ENCODE measurements at regions not wholly inside any gene's neighbourhood (a gene's known extent, or its start where the extent isn't known, plus 50 kb on each side); places are given as distances from the start of the nearest gene placed in this dataset.

DNA sequence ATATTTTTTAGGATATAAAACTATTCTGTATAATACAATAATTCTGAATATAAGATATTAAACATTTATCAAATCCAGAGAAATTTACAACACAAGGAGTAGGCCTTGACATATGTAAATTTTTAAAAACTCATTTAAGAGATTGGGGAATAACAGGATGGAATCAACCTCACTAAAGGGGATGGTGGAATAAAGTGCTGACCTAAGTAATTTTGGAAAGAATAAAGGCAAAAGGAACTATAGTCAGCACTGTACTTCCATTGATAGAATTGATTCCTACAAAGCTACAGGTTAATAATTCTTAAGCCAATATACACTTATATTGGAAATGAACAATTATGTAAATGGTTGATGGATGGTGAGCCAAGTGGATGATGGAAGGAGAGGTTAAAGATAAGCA is 549.3 kb downstream of the TBL1XR1 start:
- in situ Hi-C loops (cut with HindIII; ENCODE audit: extremely low pct_ligation_motif_present, low pct_unique_long_range_greater_than_20kb) (no loop called here), intact Hi-C loops (cut with micrococcal nuclease; ENCODE audit: unreplicated experiment) (no loop called here)
- no peak for TF ChIP-seq ZNF234 (CRISPR knock-in tag; conservative IDR thresholded peaks at IDR 0.05)
- no peak for TF ChIP-seq E2F5 (CRISPR knock-in tag; conservative IDR thresholded peaks at IDR 0.05)
- TF ChIP-seq, protein P1, sequence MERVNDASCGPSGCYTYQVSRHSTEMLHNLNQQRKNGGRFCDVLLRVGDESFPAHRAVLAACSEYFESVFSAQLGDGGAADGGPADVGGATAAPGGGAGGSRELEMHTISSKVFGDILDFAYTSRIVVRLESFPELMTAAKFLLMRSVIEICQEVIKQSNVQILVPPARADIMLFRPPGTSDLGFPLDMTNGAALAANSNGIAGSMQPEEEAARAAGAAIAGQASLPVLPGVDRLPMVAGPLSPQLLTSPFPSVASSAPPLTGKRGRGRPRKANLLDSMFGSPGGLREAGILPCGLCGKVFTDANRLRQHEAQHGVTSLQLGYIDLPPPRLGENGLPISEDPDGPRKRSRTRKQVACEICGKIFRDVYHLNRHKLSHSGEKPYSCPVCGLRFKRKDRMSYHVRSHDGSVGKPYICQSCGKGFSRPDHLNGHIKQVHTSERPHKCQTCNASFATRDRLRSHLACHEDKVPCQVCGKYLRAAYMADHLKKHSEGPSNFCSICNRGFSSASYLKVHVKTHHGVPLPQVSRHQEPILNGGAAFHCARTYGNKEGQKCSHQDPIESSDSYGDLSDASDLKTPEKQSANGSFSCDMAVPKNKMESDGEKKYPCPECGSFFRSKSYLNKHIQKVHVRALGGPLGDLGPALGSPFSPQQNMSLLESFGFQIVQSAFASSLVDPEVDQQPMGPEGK (CRISPR knock-in tag; IDR thresholded peaks at IDR 0.05), result no peak
- TF ChIP-seq PRPF4 (IDR thresholded peaks at IDR 0.05; ENCODE audit: low read depth, low read length, poor library complexity, severe bottlenecking), result no peak
- TF ChIP-seq MAFF (IDR thresholded peaks at IDR 0.05; ENCODE audit: low read depth, low read length), result peak; percentile 94
- TF ChIP-seq MAFK (conservative IDR thresholded peaks at IDR 0.05 in 1 of 2, IDR thresholded peaks at IDR 0.05 in 1 of 2; ENCODE audit: low read length in 2 of 2), result peak; percentile 89 to 96
- no TSS peak for BruUV-seq (replicated peaks)
- POLR2A ChIA-PET, result no interaction called here
- H3K4me3 ChIP-seq (replicated peaks in 1 of 3; ENCODE audit: insufficient read depth in 1 of 3, low read depth in 2 of 3, low read length in 3 of 3), result no peak overlapping the region
- CTCF ChIA-PET (ENCODE audit: low intra/inter-chr PET ratio, low total read pairs), result no interaction called here
- FAIRE-seq (no peak), ATAC-seq (no peak), DNase-seq (ENCODE audit: low spot score) (no peak)
- no peaks in the 10 kb centered on the region for H3K79me2 ChIP-seq (ENCODE audit: insufficient read depth, low read length)
- no peak overlapping the region for H3K9ac ChIP-seq (ENCODE audit: insufficient read depth, low read depth, low read length)
- H3K36me3 ChIP-seq (replicated peaks in 1 of 2; ENCODE audit: control insufficient read depth in 1 of 2, insufficient read depth in 2 of 2, low read length in 2 of 2), result no peaks in the 10 kb centered on the region
- no peak overlapping the region for H3K4me2 ChIP-seq (ENCODE audit: low read depth, low read length)
- no peak overlapping the region for H3K27ac ChIP-seq (ENCODE audit: extremely low read length, insufficient read depth, low read length)
- no peaks in the 10 kb centered on the region for H3K4me1 ChIP-seq (ENCODE audit: insufficient read depth, low read length)
- H2AFZ ChIP-seq (ENCODE audit: low read length), result no peak overlapping the region
- no peaks in the 10 kb centered on the region for H3K9me3 ChIP-seq (ENCODE audit: low read length)
- no peaks in the 10 kb centered on the region for H3K27me3 ChIP-seq (ENCODE audit: control insufficient read depth in 1 of 2, insufficient read depth in 2 of 2, low read length in 2 of 2)
- H4K20me1 ChIP-seq (ENCODE audit: insufficient read depth, low read length), result no peaks in the 10 kb centered on the region

- Histone ChIP-seq H3K9ac (ENCODE audit: insufficient read depth, low read depth, low read length) (no peak overlapping the region), H3K36me3 (replicated peaks in 1 of 2; ENCODE audit: control insufficient read depth in 1 of 2, insufficient read depth in 2 of 2, low read length in 2 of 2) (no peaks in the 10 kb centered on the region), H3K79me2 (ENCODE audit: insufficient read depth, low read length) (no peaks in the 10 kb centered on the region), H3K4me2 (ENCODE audit: low read depth, low read length) (no peak overlapping the region), H4K20me1 (ENCODE audit: insufficient read depth, low read length) (no peaks in the 10 kb centered on the region), H3K9me3 (ENCODE audit: low read length) (no peaks in the 10 kb centered on the region), H2AFZ (ENCODE audit: low read length) (no peak overlapping the region), H3K4me1 (ENCODE audit: insufficient read depth, low read length) (no peaks in the 10 kb centered on the region), H3K27me3 (ENCODE audit: control insufficient read depth in 1 of 2, insufficient read depth in 2 of 2, low read length in 2 of 2) (no peaks in the 10 kb centered on the region), H3K4me3 (replicated peaks in 1 of 3; ENCODE audit: insufficient read depth in 1 of 3, low read depth in 2 of 3, low read length in 3 of 3) (no peak overlapping the region), H3K27ac (ENCODE audit: extremely low read length, insufficient read depth, low read length) (no peak overlapping the region)
- intact Hi-C loops (cut with micrococcal nuclease; ENCODE audit: unreplicated experiment), result no loop called here
- peak; percentile 80 for ATAC-seq
- no peak for FAIRE-seq
- BruUV-seq (replicated peaks), result no TSS peak
- 2% methylated on average over 2 of the region's 2 CpGs for WGBS (ENCODE audit: low lambda C conversion rate)
- in situ Hi-C loops (cut with HindIII; ENCODE audit: extremely low pct_ligation_motif_present, low pct_unique_long_range_greater_than_20kb), result no loop called here
- ChIA-PET POLR2A (no interaction called here), CTCF (ENCODE audit: low intra/inter-chr PET ratio, low total read pairs) (no interaction called here)
- DNase-seq (ENCODE audit: low spot score), result no peak
- no peak for TF ChIP-seq SMAD1 (CRISPR knock-in tag; IDR thresholded peaks at IDR 0.05; ENCODE audit: borderline replicate concordance, low read depth)
- TF ChIP-seq ZNF484 (CRISPR knock-in tag; IDR thresholded peaks at IDR 0.05; ENCODE audit: borderline replicate concordance, low read depth), result no peak
- TF ChIP-seq ZNF331 (CRISPR knock-in tag; IDR thresholded peaks at IDR 0.05), result no peak
- no peak for TF ChIP-seq ZNF703 (CRISPR knock-in tag; IDR thresholded peaks at IDR 0.05; ENCODE audit: borderline replicate concordance)
- TF ChIP-seq ZNF33A (CRISPR knock-in tag; IDR thresholded peaks at IDR 0.05; ENCODE audit: borderline replicate concordance), result no peak
- TF ChIP-seq, protein P2, sequence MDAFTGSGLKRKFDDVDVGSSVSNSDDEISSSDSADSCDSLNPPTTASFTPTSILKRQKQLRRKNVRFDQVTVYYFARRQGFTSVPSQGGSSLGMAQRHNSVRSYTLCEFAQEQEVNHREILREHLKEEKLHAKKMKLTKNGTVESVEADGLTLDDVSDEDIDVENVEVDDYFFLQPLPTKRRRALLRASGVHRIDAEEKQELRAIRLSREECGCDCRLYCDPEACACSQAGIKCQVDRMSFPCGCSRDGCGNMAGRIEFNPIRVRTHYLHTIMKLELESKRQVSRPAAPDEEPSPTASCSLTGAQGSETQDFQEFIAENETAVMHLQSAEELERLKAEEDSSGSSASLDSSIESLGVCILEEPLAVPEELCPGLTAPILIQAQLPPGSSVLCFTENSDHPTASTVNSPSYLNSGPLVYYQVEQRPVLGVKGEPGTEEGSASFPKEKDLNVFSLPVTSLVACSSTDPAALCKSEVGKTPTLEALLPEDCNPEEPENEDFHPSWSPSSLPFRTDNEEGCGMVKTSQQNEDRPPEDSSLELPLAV (CRISPR knock-in tag; conservative IDR thresholded peaks at IDR 0.05; ENCODE audit: low read depth), result no peak
- no peak for TF ChIP-seq ZNF552 (CRISPR knock-in tag; IDR thresholded peaks at IDR 0.05; ENCODE audit: borderline replicate concordance)
- TF ChIP-seq ZNF570 (CRISPR knock-in tag; IDR thresholded peaks at IDR 0.05; ENCODE audit: borderline replicate concordance), result no peak
- TF ChIP-seq LBX2 (CRISPR knock-in tag; IDR thresholded peaks at IDR 0.05; ENCODE audit: borderline replicate concordance), result no peak
These were observed 563.8 kb downstream of the TBL1XR1 start for GRCh38 chr3:176633511-176633910.
